K562 (cell line): ENCODE measurements at regions not wholly inside any gene's neighbourhood (a gene's known extent, or its start where the extent isn't known, plus 50 kb on each side); places are given as distances from the start of the nearest gene placed in this dataset.

Experiments
- CTCF ChIP-seq, 3 experiments: IDR thresholded peaks in 2 of 3; conservative IDR thresholded peaks in 1 of 3; 2 replicates each; pipeline ENCODE4 v1.5.1; 2011 to 2012; ENCODE audit warnings: low read length in 3 of 3, mild to moderate bottlenecking in 3 of 3, control low read depth in 2 of 3, improper control_type of control experiment in 1 of 3, inconsistent platforms in 1 of 3, low read depth in 1 of 3, mixed read lengths in 1 of 3, moderate library complexity in 1 of 3; ENCODE audit not compliant: insufficient read depth in 2 of 3
- MAX ChIP-seq: sonication (generic); formaldehyde crosslinking; IDR thresholded peaks from 2 replicates; pipeline ENCODE4 v1.9.0; 2022; ENCODE audit warnings: mild to moderate bottlenecking, missing genetic modification reagents

- TF ChIP-seq MAX (CRISPR knock-in tag), result no peak
- no peak for TF ChIP-seq CTCF (IDR thresholded peaks at IDR 0.05 in 2 of 3, conservative IDR thresholded peaks at IDR 0.05 in 1 of 3; ENCODE audit: insufficient read depth in 2 of 3, low read depth in 1 of 3, low read length in 3 of 3)
These were observed 199.6 kb downstream of the BCL11A start for GRCh38 chr2:60353863-60354262.
